ENCODE measurements at regions not wholly inside any gene's neighbourhood (a gene's known extent, or its start where the extent isn't known, plus 50 kb on each side); places are given as distances from the start of the nearest gene placed in this dataset.
"Not testable (repeated sequence)": the region's sequence is repeated elsewhere in the genome, so short reads cannot be mapped to it uniquely, and the experiment has no call there.

DNA sequence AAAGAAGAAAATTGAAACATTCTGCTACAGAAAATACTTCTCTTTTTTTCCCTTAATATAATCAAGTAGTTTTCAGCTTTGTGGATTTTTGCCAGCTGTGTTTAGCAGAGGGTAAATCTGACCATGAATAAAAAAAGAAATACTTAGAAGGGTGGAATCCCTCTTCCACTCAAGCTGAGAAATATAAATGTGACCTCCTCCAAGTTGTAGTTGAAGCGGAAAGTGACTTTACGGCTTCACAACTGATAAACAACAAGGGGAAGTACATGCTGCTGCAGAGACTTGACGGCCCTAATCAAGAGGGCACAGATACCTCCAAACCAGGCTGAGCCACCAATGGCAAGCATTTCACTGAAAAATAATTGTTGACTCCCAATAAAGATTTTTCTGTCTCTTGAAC, 785.0 kb downstream of the SLITRK5 start:
- no peak for ATAC-seq
- DNase-seq, result no peak
- intact Hi-C loops (cut with DNase I, micrococcal nuclease), result no loop called here

DNA sequence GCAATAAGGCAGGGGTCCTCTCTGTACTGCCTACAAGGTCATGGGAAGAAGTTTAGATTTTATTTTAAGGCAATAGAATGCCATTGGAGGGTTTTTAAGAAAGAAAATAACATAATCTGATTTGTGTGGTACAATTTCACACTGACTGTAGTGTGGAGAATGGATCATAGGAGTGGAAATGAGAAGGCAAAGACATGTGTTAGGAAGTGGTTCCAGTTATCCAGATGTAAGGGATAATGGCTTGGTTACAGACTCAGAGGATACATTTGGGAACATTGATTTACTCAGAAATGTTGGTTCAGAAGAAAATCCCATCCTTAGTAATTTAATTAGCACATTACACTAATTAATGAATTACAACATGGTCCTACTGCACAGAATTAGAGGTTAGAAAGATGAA, 788.2 kb downstream of the SLITRK5 start:
- DNase-seq (no peak), ATAC-seq (no peak)
- intact Hi-C loops (cut with DNase I, micrococcal nuclease), result no loop called here

DNA sequence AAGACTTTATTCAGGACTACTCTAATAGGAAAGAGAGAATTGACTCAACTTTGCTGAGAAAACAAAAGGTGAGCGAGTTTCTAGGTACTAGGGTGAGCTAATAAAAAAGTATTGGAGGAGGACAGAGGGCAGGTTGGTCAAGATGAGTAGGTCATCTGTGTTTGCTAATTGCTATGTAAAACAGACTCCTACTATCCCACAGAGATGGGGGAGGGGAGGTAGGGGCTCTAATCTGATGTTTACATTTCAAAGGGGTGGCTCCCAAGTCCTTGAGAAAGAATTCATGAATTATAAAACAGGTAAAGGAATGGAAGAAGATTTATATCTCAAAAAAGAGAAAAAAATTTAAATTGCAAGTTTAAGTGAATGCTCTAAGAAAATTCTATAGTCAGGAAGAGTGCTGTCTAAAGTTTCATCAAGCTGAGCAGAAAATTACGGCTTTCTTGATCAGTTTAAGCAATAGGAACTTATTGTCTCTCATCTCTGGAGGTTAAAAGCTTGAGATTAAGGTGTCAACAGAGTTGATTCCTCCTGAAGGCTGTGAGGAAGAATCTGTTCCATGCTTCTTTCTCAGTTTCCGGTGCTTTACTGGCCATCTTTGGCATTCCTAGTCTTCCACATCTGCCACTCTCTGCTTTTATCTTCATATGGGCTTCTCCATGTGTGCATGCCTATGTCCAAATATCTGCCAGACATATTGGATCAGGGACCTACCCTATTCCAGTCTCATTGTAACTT, 790.3 kb downstream of the SLITRK5 start:
- ATAC-seq, result no peak
- intact Hi-C loops (cut with DNase I, micrococcal nuclease), result no loop called here
- no peak for DNase-seq

DNA sequence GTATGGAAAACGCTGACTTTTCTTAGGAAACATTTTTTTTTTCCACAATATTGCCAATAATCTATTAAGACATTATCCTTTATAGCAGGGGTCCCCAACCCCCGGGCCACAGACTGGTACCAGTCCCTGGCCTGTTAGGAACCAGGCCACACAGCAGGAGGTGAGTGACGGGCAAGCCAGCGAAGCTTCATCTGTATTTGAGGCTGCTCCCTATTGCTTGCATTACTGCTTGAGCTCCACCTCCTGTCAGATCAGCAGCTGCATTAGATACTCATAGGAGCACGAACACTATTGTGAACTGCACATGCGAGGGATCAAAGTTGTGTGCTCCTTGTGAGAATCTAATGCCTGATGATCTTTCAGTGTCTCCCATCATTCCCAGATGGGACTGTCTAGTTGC, 793.7 kb downstream of the SLITRK5 start:
- intact Hi-C loops (cut with DNase I, micrococcal nuclease), result no loop called here
- ATAC-seq (no peak), DNase-seq (no peak)

DNA sequence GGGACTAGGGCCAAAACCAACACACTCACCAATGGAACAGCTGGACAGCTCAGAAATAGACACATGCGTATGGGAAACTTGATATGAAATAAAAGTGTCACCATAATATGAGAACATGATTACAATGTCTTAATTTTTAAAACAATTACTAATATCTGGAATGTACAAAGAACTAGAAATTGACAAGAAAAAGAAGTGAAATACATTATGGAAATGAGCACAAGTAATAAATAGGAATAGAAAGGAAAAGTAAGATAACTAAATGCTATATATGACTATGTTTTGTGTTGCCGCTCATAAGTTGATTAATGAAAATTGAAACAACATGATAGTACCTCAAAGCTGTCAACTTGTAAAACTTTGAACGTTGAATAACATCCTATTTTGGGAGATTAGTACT, 801.1 kb downstream of the SLITRK5 start:
- intact Hi-C loops (cut with DNase I, micrococcal nuclease), result no loop called here
- ATAC-seq, result no peak
- no peak for DNase-seq

DNA sequence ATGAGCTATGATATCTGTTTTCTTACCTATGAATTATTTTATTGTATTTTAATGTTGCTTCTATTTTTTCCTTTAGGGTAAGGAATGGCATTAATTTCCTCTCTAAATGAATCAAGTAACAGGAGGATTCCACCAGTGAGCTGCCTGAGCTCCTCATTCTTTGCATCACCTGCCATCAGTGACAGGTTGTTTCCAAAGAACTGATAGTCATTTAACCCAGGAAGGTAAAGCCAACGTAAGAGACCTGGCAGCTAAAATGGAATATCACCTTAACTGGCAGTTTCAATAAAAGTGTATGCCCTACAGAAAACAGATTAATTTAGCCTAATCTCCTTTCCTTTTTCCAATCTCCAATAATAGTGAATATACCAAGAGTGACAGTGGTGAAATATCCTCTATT, 812.0 kb downstream of the SLITRK5 start:
- ATAC-seq (no peak), DNase-seq (no peak)
- intact Hi-C loops (cut with DNase I, micrococcal nuclease), result no loop called here

- no peak for DNase-seq
- ATAC-seq, result no peak
- intact Hi-C loops (cut with DNase I, micrococcal nuclease), result no loop called here
These were observed 836.7 kb downstream of the SLITRK5 start for GRCh38 chr13:88507909-88508308.

DNA sequence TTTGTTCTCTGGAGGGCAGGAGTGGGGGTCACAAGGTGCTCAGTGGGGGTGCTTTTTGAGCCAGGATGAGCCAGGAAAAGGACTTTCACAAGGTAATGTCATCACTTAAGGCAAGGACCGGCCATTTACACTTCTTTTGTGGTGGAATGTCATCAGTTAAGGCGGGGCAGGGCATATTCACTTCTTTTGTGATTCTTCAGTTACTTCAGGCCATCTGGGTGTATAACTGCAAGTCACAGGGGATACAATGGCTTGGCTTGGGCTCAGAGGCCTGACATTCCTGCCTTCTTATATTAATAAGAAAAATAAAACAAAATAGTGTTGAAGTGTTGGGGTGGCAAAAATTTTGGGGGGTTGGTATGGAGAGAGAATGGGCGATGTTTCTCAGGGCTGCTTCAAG, 841.8 kb downstream of the SLITRK5 start:
- ATAC-seq; DNase-seq; intact Hi-C loops (cut with DNase I, micrococcal nuclease): not testable (repeated sequence)

DNA sequence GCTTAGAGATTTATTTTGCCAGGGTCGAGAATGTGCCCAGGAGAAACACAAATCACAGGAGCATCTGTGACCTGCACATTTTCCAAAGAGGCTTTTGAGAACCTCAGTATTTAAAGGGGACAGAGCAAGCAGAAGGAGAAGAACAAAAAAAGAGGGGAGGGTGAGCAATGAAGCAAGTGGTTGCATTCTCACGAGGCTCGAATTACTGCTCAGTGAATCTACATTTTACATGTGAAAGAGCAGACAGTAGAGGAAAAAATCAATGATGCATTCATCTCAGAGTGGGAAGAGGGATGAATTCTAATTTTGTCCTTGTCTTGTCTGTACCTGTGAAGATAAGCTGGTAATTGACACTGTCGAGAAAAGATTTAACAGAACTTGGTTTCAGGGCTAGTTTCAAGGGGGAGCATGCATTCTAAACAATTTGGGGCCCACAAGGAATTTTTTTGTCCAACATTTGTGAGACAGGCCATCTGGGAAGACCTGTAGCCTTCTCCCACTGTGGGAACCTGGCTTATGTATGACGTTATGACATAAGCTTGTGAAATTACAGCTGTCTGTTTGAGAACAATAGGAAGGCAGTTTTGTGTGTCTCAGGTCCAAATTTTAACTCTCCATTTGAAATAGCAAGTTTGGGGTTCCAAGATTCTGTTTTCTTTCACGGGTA, 855.1 kb downstream of the SLITRK5 start:
- no peak for DNase-seq
- intact Hi-C loops (cut with DNase I, micrococcal nuclease), result no loop called here
- ATAC-seq, result no peak

DNA sequence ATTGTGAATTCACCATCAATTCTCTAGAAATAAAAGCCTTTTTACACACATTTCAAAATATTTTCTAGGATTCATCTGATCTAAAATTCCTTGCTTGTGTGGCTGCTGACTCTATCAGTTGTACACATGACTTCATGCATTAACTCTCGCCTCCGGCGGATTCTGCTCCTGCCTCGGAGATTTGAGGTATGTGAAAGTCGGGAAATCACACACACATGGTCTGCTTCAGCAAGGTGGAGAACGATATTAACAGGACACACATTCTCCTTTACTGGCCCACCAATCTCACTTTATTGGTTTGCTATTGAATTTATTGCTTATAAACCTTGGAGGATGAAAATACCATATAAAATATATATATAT, 855.7 kb downstream of the SLITRK5 start:
- DNase-seq, result no peak
- no peak for ATAC-seq
- intact Hi-C loops (cut with DNase I, micrococcal nuclease), result no loop called here

DNA sequence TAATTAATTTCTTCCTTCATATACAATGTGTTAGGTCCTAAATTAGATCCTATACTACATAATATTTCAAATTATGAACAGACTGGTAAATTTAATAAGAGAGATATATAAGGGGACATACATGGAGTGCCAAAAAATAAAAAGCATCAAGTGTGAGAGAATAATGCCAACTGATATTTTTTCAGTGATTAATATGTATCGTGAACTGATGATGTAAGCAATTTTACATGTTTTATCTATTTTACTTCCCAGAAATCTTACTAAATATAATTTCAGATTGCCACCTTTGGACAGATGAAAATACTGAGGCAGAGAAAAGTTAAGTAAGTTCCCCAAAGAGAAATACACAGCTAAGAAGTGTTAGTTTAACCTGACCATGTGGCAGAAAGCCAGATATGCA, 870.8 kb downstream of the SLITRK5 start:
- intact Hi-C loops (cut with DNase I, micrococcal nuclease), result no loop called here
- no peak for DNase-seq
- ATAC-seq, result no peak

DNA sequence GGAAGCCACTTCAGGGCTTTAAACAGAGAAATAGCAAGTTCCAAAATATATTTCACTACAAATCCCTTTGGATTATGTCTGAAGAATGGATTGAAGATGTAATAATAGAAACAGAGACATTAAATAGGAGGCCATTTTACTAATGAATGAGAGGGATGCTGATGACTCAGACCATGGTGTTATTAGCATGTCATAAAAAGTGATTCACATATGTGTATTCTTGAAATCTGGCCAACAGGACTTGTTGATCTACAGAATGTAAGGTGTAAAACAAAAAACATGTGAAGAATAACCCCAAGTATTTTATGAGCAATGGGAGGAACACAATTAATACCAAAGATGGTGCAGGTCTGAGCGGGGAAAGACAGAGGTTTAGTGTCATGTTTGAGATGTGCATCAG, 873.7 kb downstream of the SLITRK5 start:
- ATAC-seq, result no peak
- intact Hi-C loops (cut with DNase I, micrococcal nuclease), result no loop called here
- no peak for DNase-seq

DNA sequence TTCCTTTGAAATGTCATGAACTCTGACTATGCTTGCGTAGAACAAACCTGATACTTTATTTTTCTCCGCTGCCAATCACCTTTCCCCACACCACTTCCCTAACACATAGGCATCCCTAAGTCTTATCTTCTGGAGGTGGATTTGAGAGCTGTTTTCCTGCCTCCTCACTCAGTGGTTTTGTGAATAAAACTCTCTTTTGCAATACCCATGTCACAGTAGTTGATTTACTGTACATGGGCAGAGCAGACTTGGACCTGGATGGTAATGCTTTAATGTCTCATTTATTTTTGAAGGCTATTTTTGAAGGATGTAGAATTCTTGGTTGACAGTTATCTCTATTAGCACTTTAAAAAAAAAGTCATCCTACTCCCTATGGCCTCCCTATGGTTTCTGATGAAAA, 881.8 kb downstream of the SLITRK5 start:
- DNase-seq (no peak), ATAC-seq (no peak)
- intact Hi-C loops (cut with DNase I, micrococcal nuclease), result no loop called here

- ATAC-seq (no peak), DNase-seq (no peak)
- intact Hi-C loops (cut with DNase I, micrococcal nuclease), result no loop called here
These were observed 894.4 kb downstream of the SLITRK5 start for GRCh38 chr13:88565566-88565965.

GRCh38 chr13:88585861-88586260, 914.7 kb downstream of the SLITRK5 start:
- no peak for ATAC-seq
- intact Hi-C loops (cut with DNase I, micrococcal nuclease), result no loop called here
- no peak for DNase-seq

- no peak for DNase-seq
- no peak for ATAC-seq
- intact Hi-C loops (cut with DNase I, micrococcal nuclease), result no loop called here
These were observed 915.1 kb downstream of the SLITRK5 start for GRCh38 chr13:88586263-88586662.

DNA sequence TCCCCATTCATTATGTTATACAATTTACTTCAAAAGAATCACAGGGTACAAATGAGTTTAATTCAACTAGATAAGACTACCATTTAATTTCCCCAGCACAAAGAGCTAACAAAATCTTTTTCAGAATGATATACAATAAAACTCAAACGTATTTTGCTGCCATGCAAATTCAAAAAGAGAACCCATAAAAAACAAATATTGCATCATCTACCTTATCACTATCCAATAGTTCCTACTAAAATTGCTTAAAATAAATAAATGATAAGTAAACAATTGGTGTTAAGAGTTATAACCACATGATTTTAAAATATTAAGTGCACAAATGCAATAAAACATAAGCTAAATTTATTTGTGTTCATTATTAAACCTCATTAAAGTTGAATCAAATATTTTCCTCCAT, 919.4 kb downstream of the SLITRK5 start:
- no peak for ATAC-seq
- intact Hi-C loops (cut with DNase I, micrococcal nuclease), result no loop called here
- no peak for DNase-seq

DNA sequence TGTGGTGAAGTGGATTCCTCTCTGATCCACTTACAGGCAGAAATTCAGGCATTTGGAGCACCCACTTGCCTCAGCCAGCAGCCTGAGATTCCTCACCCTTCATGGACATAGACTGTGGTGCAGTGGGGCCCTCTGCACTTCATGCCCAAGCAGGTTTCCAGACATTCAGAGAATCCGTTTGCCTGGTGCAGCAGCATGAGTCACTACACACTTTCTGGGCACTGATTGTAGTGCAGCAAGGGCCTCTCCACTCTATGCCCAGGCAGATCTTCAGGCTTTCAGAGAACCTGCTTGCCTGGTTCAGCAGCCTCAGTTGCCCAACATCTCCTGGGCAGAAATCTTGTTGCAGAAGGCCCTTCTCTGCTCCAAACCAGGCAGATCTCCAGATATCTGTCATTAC, 920.9 kb downstream of the SLITRK5 start:
- no peak for DNase-seq
- no peak for ATAC-seq
- intact Hi-C loops (cut with DNase I, micrococcal nuclease), result no loop called here

GRCh38 chr13:88601949-88602348, 930.8 kb downstream of the SLITRK5 start:
- intact Hi-C loops (cut with DNase I, micrococcal nuclease), result no loop called here
- DNase-seq (no peak), ATAC-seq (no peak)

GRCh38 chr13:88602786-88603777, 931.9 kb downstream of the SLITRK5 start:
- DNase-seq (no peak), ATAC-seq (no peak)
- intact Hi-C loops (cut with DNase I, micrococcal nuclease), result no loop called here

All from left colon (tissue), 2 donors.